ENCODE measurements at regions not wholly inside any gene's neighbourhood (a gene's known extent, or its start where the extent isn't known, plus 50 kb on each side); places are given as distances from the start of the nearest gene placed in this dataset.
"Not testable (repeated sequence)": the region's sequence is repeated elsewhere in the genome, so short reads cannot be mapped to it uniquely, and the experiment has no call there.

GRCh38 chr2:87660164-87660563 is 87.7 kb upstream of the PLGLB2 start:
- H3K4me3 ChIP-seq (ENCODE audit: low read length), result not testable (repeated sequence)

GRCh38 chr2:87662316-87663290 is 85.3 kb upstream of the PLGLB2 start:
- not testable (repeated sequence) for H3K4me3 ChIP-seq (ENCODE audit: low read length)

- not testable (repeated sequence) for H3K4me3 ChIP-seq (ENCODE audit: low read length)
These were observed 84.5 kb upstream of the PLGLB2 start for GRCh38 chr2:87663347-87663746.

GRCh38 chr2:87667027-87667426 is 80.9 kb upstream of the PLGLB2 start:
- H3K4me3 ChIP-seq (ENCODE audit: low read length), result not testable (repeated sequence)

GRCh38 chr2:87668361-87668760 is 79.5 kb upstream of the PLGLB2 start:
- not testable (repeated sequence) for H3K4me3 ChIP-seq (ENCODE audit: low read length)

- H3K4me3 ChIP-seq (ENCODE audit: low read length), result not testable (repeated sequence)
These were observed 78.2 kb upstream of the PLGLB2 start for GRCh38 chr2:87669633-87670231.

- H3K4me3 ChIP-seq (ENCODE audit: low read length), result not testable (repeated sequence)
These were observed 75.5 kb upstream of the PLGLB2 start for GRCh38 chr2:87672404-87672803.

GRCh38 chr2:87674729-87675128 is 73.2 kb upstream of the PLGLB2 start:
- not testable (repeated sequence) for H3K4me3 ChIP-seq (ENCODE audit: low read length)

- H3K4me3 ChIP-seq (ENCODE audit: low read length), result not testable (repeated sequence)
These were observed 72.4 kb upstream of the PLGLB2 start for GRCh38 chr2:87675487-87675886.

GRCh38 chr2:87677421-87677923 is 70.4 kb upstream of the PLGLB2 start:
- not testable (repeated sequence) for H3K4me3 ChIP-seq (ENCODE audit: low read length)

GRCh38 chr2:87678742-87679173 is 69.1 kb upstream of the PLGLB2 start:
- H3K4me3 ChIP-seq (ENCODE audit: low read length), result not testable (repeated sequence)

GRCh38 chr2:87679950-87680349 is 67.9 kb upstream of the PLGLB2 start:
- not testable (repeated sequence) for H3K4me3 ChIP-seq (ENCODE audit: low read length)

- not testable (repeated sequence) for H3K4me3 ChIP-seq (ENCODE audit: low read length)
These were observed 67.2 kb upstream of the PLGLB2 start for GRCh38 chr2:87680691-87681090.

- not testable (repeated sequence) for H3K4me3 ChIP-seq (ENCODE audit: low read length)
These were observed 64.4 kb upstream of the PLGLB2 start for GRCh38 chr2:87683451-87683850.

GRCh38 chr2:87683961-87684360 is 63.9 kb upstream of the PLGLB2 start:
- H3K4me3 ChIP-seq (ENCODE audit: low read length), result not testable (repeated sequence)

- not testable (repeated sequence) for H3K4me3 ChIP-seq (ENCODE audit: low read length)
These were observed 62.3 kb upstream of the PLGLB2 start for GRCh38 chr2:87685558-87685957.

- H3K4me3 ChIP-seq (ENCODE audit: low read length), result not testable (repeated sequence)
These were observed 60.9 kb upstream of the PLGLB2 start for GRCh38 chr2:87686873-87687549.

GRCh38 chr2:87687550-87688270 is 60.2 kb upstream of the PLGLB2 start:
- H3K4me3 ChIP-seq (ENCODE audit: low read length), result not testable (repeated sequence)

- H3K4me3 ChIP-seq (ENCODE audit: low read length), result not testable (repeated sequence)
These were observed 55.8 kb upstream of the PLGLB2 start for GRCh38 chr2:87691899-87692592.

GRCh38 chr2:87692914-87693313 is 55.0 kb upstream of the PLGLB2 start:
- H3K4me3 ChIP-seq (ENCODE audit: low read length), result not testable (repeated sequence)

Data from GM08714 (cell line).